GM19043 (cell line): ENCODE measurements at regions not wholly inside any gene's neighbourhood (a gene's known extent, or its start where the extent isn't known, plus 50 kb on each side); places are given as distances from the start of the nearest gene placed in this dataset.

Source experiments
- ATAC-seq: cut with Tn5 transposase; IDR thresholded peaks from one replicate; pipeline ENCODE4 v1.9.1; 2021; ENCODE audit warnings: low read depth; ENCODE audit not compliant: unreplicated experiment

GRCh38 chr3:67733269-67733950 lies 79.0 kb upstream of the SUCLG2 start:
- no peak for ATAC-seq

- ATAC-seq, result no peak
Measured at GRCh38 chr3:67724434-67724833, 70.0 kb upstream of the SUCLG2 start.

DNA sequence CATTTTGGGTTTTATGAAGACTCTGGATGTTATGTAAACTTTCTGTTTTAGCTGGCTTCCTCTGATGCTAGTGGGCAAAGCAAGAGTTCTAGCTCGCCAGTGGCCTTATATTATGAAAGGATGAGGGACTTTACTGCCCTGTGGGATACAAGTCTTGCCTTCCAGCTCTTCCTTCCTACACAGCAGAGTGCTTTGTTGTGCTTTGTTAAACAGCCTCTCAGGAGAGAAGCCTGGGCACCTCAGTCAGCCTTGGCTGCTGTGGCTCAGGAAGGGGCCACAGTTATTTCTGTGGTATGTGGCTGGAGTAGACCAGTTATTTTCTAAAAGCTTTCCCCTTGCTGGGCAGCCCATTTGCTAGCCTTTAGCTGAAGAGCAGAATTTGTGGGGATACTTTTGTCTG lies 69.5 kb upstream of the SUCLG2 start:
- ATAC-seq, result no peak

DNA sequence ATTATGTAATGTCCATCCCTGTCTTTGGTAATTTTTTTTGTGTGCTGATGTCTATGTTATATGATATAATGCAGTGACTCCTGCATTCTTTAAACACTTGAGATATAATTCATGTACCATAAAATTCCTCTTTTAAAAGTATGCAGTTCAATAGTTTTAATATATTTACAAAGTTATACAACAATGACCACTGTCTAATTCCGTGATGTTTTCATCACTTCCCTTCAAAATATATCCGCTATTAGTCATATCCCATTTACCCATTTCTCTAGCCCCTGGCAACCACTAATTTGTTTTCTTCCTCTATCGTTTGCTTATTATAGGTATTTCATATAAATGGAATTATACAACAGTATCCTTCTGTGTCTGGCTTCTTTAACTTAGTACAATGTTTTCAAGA lies 64.9 kb upstream of the SUCLG2 start:
- no peak for ATAC-seq

DNA sequence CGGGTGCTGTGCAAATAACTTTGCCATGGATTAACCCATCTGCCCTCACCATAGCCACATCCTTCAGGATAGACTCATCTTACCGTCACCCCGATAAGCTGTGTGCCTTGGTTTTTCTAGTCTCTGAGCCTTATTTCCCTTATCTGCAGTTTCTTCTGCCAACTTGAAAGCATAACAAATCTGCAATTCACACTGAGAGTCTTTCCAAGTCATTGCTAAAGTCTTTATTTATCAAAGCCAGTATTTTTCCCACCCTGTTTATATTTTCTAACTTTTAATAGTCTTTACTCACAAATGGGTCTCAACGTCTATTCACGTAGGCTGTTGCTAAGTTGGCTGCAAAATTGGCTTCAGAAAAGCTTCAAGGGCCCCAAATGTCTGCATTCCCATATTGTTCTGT lies 61.6 kb upstream of the SUCLG2 start:
- no peak for ATAC-seq

DNA sequence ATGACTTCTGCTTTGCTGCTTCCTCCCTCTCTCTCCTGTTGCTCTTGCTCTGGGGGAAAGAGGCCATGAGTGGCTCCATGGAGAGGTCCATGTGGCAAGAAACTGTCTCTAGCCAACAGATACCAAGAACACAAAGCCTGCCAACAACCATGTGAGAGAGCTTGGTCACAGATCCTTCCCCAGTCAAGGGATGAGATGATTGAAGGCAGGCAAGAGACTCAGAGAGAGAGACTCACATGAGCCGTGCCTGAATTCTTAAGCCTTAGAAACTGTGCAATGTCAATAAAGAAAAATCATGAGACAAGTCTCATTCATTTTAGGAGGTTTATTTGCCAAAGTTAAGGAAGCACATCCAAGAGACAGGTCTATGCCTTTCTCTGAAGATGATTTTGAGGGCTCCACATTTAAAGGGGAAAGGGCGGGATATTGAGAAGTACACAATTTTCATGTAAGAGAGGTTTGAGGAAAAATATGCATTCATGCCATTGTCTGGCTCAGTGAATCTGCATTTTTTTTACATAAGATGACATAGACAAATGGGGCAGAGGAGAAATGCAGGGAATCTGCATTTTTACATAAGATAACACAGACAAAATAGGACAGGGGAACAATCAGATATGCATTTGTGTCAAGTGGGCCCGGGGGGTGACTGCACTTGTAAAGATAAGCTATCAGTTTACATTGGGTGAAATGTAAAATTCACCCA lies 59.5 kb upstream of the SUCLG2 start:
- ATAC-seq, result no peak

- no peak for ATAC-seq
Measured at GRCh38 chr3:67712259-67712658, 57.8 kb upstream of the SUCLG2 start.

GRCh38 chr3:67710396-67710795 lies 56.0 kb upstream of the SUCLG2 start:
- no peak for ATAC-seq

GRCh38 chr3:67706934-67707333 lies 52.5 kb upstream of the SUCLG2 start:
- ATAC-seq, result no peak

DNA sequence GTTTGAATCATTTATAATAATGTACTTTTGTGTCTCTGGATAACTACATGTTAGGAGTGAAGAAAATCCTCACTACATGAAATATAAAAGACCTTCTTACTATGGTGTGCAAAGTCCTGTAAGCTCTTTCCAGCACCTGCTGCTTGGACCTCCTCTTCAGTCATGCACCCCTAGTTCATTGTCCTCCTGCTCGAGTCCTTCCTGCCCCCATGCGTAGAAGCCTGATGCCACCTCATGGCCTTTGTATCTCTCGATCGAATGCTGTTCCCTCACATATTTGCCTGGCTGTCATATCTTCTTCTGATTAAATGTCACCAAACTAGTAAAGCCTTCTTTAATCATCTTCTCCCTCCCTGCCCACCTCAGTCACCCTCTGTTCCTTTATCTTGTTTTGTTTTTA lies 49.9 kb upstream of the SUCLG2 start:
- no peak for ATAC-seq
